ENCODE measurements at regions not wholly inside any gene's neighbourhood (a gene's known extent, or its start where the extent isn't known, plus 50 kb on each side); places are given as distances from the start of the nearest gene placed in this dataset.
"Not testable (repeated sequence)": the region's sequence is repeated elsewhere in the genome, so short reads cannot be mapped to it uniquely, and the experiment has no call there.

- H3K27ac Mint-ChIP-seq: no peak overlapping the region
- no peaks in the 10 kb centered on the region for H3K36me3 Mint-ChIP-seq (ENCODE audit: low read depth)
- peaks cover 1% of the 10 kb centered on the region for H3K27me3 Mint-ChIP-seq
- intact Hi-C loops (cut with micrococcal nuclease): no loop called here
- H3K9me3 Mint-ChIP-seq: peaks cover 8% of the 10 kb centered on the region
- H3K4me1 Mint-ChIP-seq: no peaks in the 10 kb centered on the region
- no peak for DNase-seq
- no peak overlapping the region for H3K4me3 Mint-ChIP-seq
Observed at GRCh38 chr9:113728989-113729388, 147.1 kb upstream of the ZNF618 start.

GRCh38 chr9:113734826-113735225, 141.3 kb upstream of the ZNF618 start:
- Mint-ChIP-seq H3K36me3 (ENCODE audit: low read depth) (no peaks in the 10 kb centered on the region), H3K9me3 (peaks cover 6% of the 10 kb centered on the region), H3K4me3 (no peak overlapping the region), H3K27ac (no peak overlapping the region), H3K4me1 (no peaks in the 10 kb centered on the region), H3K27me3 (peaks cover 1% of the 10 kb centered on the region)
- intact Hi-C loops (cut with micrococcal nuclease): no loop called here
- peak; percentile 40 for DNase-seq

- intact Hi-C loops (cut with micrococcal nuclease): no loop called here
Observed at GRCh38 chr9:113737517-113738271, 138.4 kb upstream of the ZNF618 start.

GRCh38 chr9:113738496-113738892, 137.6 kb upstream of the ZNF618 start:
- Mint-ChIP-seq H3K9me3 (peaks cover 4% of the 10 kb centered on the region), H3K4me3 (no peak overlapping the region), H3K27me3 (no peaks in the 10 kb centered on the region), H3K4me1 (no peaks in the 10 kb centered on the region), H3K27ac (no peak overlapping the region), H3K36me3 (ENCODE audit: low read depth) (no peaks in the 10 kb centered on the region)
- intact Hi-C loops (cut with micrococcal nuclease): no loop called here
- DNase-seq: peak; percentile 55

More at GRCh38 chr9:113737517-113738271, 138.4 kb upstream of the ZNF618 start:
- Mint-ChIP-seq H3K4me1 (no peaks in the 10 kb centered on the region), H3K27ac (no peak overlapping the region), H3K27me3 (no peaks in the 10 kb centered on the region), H3K4me3 (no peak overlapping the region), H3K36me3 (ENCODE audit: low read depth) (no peaks in the 10 kb centered on the region), H3K9me3 (peaks cover 4% of the 10 kb centered on the region)
- DNase-seq: peak; percentile 74

GRCh38 chr9:113738893-113739604, 137.1 kb upstream of the ZNF618 start:
- peak; percentile 66 for DNase-seq
- intact Hi-C loops (cut with micrococcal nuclease): no loop called here
- Mint-ChIP-seq H3K4me3 (no peak overlapping the region), H3K9me3 (peaks cover 4% of the 10 kb centered on the region), H3K27me3 (no peaks in the 10 kb centered on the region), H3K4me1 (no peaks in the 10 kb centered on the region), H3K36me3 (ENCODE audit: low read depth) (no peaks in the 10 kb centered on the region), H3K27ac (no peak overlapping the region)

GRCh38 chr9:113739605-113740507, 136.3 kb upstream of the ZNF618 start:
- H3K27me3 Mint-ChIP-seq; intact Hi-C loops (cut with micrococcal nuclease); H3K4me3 Mint-ChIP-seq; H3K27ac Mint-ChIP-seq; H3K9me3 Mint-ChIP-seq; H3K36me3 Mint-ChIP-seq (ENCODE audit: low read depth); H3K4me1 Mint-ChIP-seq: not testable (repeated sequence)
- DNase-seq: peak; percentile 56

GRCh38 chr9:113740508-113741500, 135.3 kb upstream of the ZNF618 start:
- H3K36me3 Mint-ChIP-seq (ENCODE audit: low read depth); H3K4me1 Mint-ChIP-seq; intact Hi-C loops (cut with micrococcal nuclease); H3K4me3 Mint-ChIP-seq; H3K27me3 Mint-ChIP-seq; H3K27ac Mint-ChIP-seq; H3K9me3 Mint-ChIP-seq: not testable (repeated sequence)
- peak; percentile 47 for DNase-seq

- Mint-ChIP-seq H3K36me3 (ENCODE audit: low read depth) (no peaks in the 10 kb centered on the region), H3K27me3 (peaks cover 3% of the 10 kb centered on the region), H3K27ac (no peak overlapping the region), H3K4me3 (no peak overlapping the region), H3K9me3 (peaks cover 4% of the 10 kb centered on the region), H3K4me1 (no peaks in the 10 kb centered on the region)
- DNase-seq: peak; percentile 28
- intact Hi-C loops (cut with micrococcal nuclease): no loop called here
Observed at GRCh38 chr9:113741886-113742854, 133.9 kb upstream of the ZNF618 start.

GRCh38 chr9:113742878-113743277, 133.2 kb upstream of the ZNF618 start:
- Mint-ChIP-seq H3K27me3 (peaks cover 7% of the 10 kb centered on the region), H3K9me3 (peaks cover 4% of the 10 kb centered on the region), H3K4me3 (no peak overlapping the region), H3K4me1 (no peaks in the 10 kb centered on the region), H3K27ac (no peak overlapping the region), H3K36me3 (ENCODE audit: low read depth) (no peaks in the 10 kb centered on the region)
- intact Hi-C loops (cut with micrococcal nuclease): no loop called here
- DNase-seq: peak; percentile 45

- intact Hi-C loops (cut with micrococcal nuclease): no loop called here
- no peaks in the 10 kb centered on the region for H3K9me3 Mint-ChIP-seq
- H3K36me3 Mint-ChIP-seq (ENCODE audit: low read depth): no peaks in the 10 kb centered on the region
- no peaks in the 10 kb centered on the region for H3K4me1 Mint-ChIP-seq
- no peak for DNase-seq
- H3K4me3 Mint-ChIP-seq: no peak overlapping the region
- H3K27ac Mint-ChIP-seq: no peak overlapping the region
- H3K27me3 Mint-ChIP-seq: peaks cover 9% of the 10 kb centered on the region
Observed at GRCh38 chr9:113746486-113746885, 129.6 kb upstream of the ZNF618 start.

GRCh38 chr9:113748135-113748534, 128.0 kb upstream of the ZNF618 start:
- Mint-ChIP-seq H3K27ac (no peak overlapping the region), H3K4me1 (no peaks in the 10 kb centered on the region), H3K9me3 (no peaks in the 10 kb centered on the region), H3K27me3 (peaks cover 12% of the 10 kb centered on the region), H3K4me3 (no peak overlapping the region), H3K36me3 (ENCODE audit: low read depth) (no peaks in the 10 kb centered on the region)
- intact Hi-C loops (cut with micrococcal nuclease): no loop called here
- DNase-seq: no peak

- Mint-ChIP-seq H3K27me3 (peaks cover 6% of the 10 kb centered on the region), H3K4me3 (no peak overlapping the region), H3K9me3 (no peaks in the 10 kb centered on the region), H3K36me3 (ENCODE audit: low read depth) (no peaks in the 10 kb centered on the region), H3K4me1 (no peaks in the 10 kb centered on the region), H3K27ac (no peak overlapping the region)
- intact Hi-C loops (cut with micrococcal nuclease): no loop called here
- peak; percentile 38 for DNase-seq
Observed at GRCh38 chr9:113753398-113754119, 122.5 kb upstream of the ZNF618 start.

All from activated CD4-positive, alpha-beta T cell treated with anti-CD3 and anti-CD28 coated beads, Interleukin-2, amount 10 ng/mL, durations not matched to agents 24 days and 14 days (primary cell).